ENCODE measurements at regions not wholly inside any gene's neighbourhood (a gene's known extent, or its start where the extent isn't known, plus 50 kb on each side); places are given as distances from the start of the nearest gene placed in this dataset.

DNA sequence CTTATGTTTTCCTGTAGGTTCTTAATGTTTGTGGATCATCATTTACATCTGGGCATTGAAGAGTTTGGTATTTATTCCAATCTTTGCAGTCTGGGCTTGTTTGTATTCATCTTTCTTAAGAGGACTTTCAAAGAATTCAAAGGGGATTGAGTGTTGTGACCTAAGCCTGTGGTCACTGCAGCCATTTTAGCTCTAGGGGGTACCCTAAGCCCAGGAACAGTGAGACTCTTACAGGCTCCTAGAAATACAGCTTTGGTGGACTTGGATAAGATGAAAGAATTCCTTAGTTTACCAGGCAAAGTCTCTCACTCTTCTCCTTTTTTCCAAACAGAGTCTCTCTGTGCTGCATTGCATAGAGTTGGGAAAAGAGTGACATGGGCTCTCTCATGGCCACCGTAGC is 2539.0 kb upstream of the PCDH20 start:
- Histone ChIP-seq H3K4me2 (ENCODE audit: low read length) (no peak overlapping the region), H3K9ac (no peak overlapping the region), H3K79me2 (no peaks in the 10 kb centered on the region), H3K36me3 (ENCODE audit: control insufficient read depth, insufficient read depth, low read length) (no peaks in the 10 kb centered on the region), H3K4me1 (no peaks in the 10 kb centered on the region), H3K27ac (no peak overlapping the region), H3K4me3 (ENCODE audit: low read depth, low read length) (no peak overlapping the region), H2AFZ (no peak overlapping the region), H3K27me3 (ENCODE audit: control insufficient read depth, insufficient read depth, low read length) (no peaks in the 10 kb centered on the region), H3K9me3 (ENCODE audit: control insufficient read depth, low read length) (no peaks in the 10 kb centered on the region)
- TF ChIP-seq, protein P1, sequence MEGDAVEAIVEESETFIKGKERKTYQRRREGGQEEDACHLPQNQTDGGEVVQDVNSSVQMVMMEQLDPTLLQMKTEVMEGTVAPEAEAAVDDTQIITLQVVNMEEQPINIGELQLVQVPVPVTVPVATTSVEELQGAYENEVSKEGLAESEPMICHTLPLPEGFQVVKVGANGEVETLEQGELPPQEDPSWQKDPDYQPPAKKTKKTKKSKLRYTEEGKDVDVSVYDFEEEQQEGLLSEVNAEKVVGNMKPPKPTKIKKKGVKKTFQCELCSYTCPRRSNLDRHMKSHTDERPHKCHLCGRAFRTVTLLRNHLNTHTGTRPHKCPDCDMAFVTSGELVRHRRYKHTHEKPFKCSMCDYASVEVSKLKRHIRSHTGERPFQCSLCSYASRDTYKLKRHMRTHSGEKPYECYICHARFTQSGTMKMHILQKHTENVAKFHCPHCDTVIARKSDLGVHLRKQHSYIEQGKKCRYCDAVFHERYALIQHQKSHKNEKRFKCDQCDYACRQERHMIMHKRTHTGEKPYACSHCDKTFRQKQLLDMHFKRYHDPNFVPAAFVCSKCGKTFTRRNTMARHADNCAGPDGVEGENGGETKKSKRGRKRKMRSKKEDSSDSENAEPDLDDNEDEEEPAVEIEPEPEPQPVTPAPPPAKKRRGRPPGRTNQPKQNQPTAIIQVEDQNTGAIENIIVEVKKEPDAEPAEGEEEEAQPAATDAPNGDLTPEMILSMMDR (IDR thresholded peaks at IDR 0.05): no peak

DNA sequence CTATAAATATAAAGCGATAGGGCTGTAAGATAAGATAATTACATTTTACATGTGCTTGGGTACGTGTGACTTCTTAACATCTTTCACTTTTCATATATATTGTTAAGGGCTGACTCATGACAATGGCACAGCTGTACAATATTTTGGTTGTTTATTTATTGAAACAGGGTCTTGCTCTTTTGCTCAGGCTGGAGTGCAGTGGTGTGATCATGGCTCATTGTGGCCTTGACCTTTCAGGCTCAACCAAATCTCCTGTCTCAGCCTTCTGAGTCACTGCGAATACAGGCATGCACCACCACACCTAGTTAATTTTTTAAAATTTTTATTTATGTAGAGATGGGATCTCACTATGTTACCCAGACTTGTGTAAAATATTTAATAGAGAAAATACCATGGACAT is 2532.4 kb upstream of the PCDH20 start:
- Histone ChIP-seq H3K27me3 (ENCODE audit: control insufficient read depth, insufficient read depth, low read length) (no peaks in the 10 kb centered on the region), H2AFZ (no peak overlapping the region), H3K79me2 (no peaks in the 10 kb centered on the region), H3K9ac (no peak overlapping the region), H3K9me3 (ENCODE audit: control insufficient read depth, low read length) (no peaks in the 10 kb centered on the region), H3K4me2 (ENCODE audit: low read length) (no peak overlapping the region), H3K27ac (no peak overlapping the region), H3K36me3 (ENCODE audit: control insufficient read depth, insufficient read depth, low read length) (no peaks in the 10 kb centered on the region), H3K4me3 (ENCODE audit: low read depth, low read length) (no peak overlapping the region), H3K4me1 (no peaks in the 10 kb centered on the region)
- TF ChIP-seq, protein P1 (IDR thresholded peaks at IDR 0.05): no peak

DNA sequence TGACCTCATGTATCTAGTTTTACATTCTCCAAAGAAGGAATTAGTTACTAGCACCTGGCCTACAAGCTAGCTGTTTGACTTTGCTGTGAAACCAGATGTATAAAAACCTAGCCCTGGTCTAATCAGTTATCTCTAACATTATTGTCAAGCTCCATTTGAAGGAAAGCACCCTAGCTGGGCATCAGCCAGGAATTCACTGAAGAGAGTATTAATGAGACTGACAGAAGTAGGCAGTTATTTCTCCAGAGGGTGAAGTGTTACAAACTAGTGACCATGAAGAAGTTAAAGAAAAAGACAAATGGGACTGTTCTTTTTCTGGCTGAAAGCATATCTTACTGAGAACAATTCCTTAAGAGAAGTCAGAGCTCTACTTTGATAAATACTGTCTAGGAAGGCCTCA is 2529.3 kb upstream of the PCDH20 start:
- Histone ChIP-seq H3K79me2 (no peaks in the 10 kb centered on the region), H3K4me1 (no peaks in the 10 kb centered on the region), H3K27me3 (ENCODE audit: control insufficient read depth, insufficient read depth, low read length) (no peaks in the 10 kb centered on the region), H3K9me3 (ENCODE audit: control insufficient read depth, low read length) (no peaks in the 10 kb centered on the region), H3K9ac (no peak overlapping the region), H2AFZ (no peak overlapping the region), H3K4me3 (ENCODE audit: low read depth, low read length) (no peak overlapping the region), H3K36me3 (ENCODE audit: control insufficient read depth, insufficient read depth, low read length) (no peaks in the 10 kb centered on the region), H3K4me2 (ENCODE audit: low read length) (no peak overlapping the region), H3K27ac (no peak overlapping the region)
- TF ChIP-seq, protein P1 (IDR thresholded peaks at IDR 0.05): no peak

DNA sequence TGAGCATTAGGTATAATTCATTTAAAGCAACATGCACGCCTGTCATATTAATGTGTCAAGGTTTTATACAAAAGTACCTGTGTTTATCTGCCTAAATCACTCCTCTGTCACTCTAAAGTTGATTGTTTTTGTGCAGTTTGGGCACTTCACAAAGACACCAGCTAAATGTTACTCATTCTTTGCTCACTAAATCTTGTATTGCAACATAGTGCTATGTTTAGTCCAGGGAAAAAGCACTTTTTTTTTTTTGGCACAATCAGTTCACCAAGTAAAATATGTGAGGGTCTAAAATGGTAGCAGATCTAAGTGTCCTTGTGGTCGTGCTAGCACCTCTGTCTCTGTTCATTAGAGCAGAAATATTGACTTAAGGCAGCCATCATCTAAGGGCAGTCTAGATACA is 2526.7 kb upstream of the PCDH20 start:
- no peaks in the 10 kb centered on the region for H3K9me3 ChIP-seq (ENCODE audit: control insufficient read depth, low read length)
- H3K4me1 ChIP-seq: no peaks in the 10 kb centered on the region
- TF ChIP-seq, protein P1 (IDR thresholded peaks at IDR 0.05): no peak
- no peak overlapping the region for H3K4me3 ChIP-seq (ENCODE audit: low read depth, low read length)
- no peaks in the 10 kb centered on the region for H3K36me3 ChIP-seq (ENCODE audit: control insufficient read depth, insufficient read depth, low read length)
- H3K9ac ChIP-seq: no peak overlapping the region
- H2AFZ ChIP-seq: no peak overlapping the region
- no peaks in the 10 kb centered on the region for H3K27me3 ChIP-seq (ENCODE audit: control insufficient read depth, insufficient read depth, low read length)
- no peaks in the 10 kb centered on the region for H3K79me2 ChIP-seq
- no peak overlapping the region for H3K27ac ChIP-seq
- H3K4me2 ChIP-seq (ENCODE audit: low read length): no peak overlapping the region

DNA sequence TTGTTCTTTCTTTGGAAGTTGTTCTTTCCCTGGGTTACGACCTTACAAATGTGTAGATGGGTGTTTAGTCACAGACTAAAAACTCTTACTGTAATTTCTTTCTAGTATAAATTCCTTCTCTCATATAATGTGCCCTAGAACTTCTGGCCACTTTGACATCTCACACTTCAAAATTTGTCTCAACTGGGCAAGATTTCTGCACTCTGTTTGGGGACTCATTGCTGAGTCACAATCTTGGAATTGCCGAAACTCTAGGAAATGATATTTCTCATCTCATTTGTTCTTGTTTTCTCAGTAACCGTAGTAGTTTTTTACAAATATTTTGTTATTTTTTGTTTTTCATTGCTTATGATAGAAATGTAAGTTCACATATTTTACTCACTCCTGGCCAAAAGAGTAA is 2523.2 kb upstream of the PCDH20 start:
- TF ChIP-seq, protein P1 (IDR thresholded peaks at IDR 0.05): no peak
- no peak overlapping the region for H3K4me2 ChIP-seq (ENCODE audit: low read length)
- no peak overlapping the region for H3K4me3 ChIP-seq (ENCODE audit: low read depth, low read length)
- no peaks in the 10 kb centered on the region for H3K79me2 ChIP-seq
- no peak overlapping the region for H2AFZ ChIP-seq
- no peak overlapping the region for H3K9ac ChIP-seq
- no peaks in the 10 kb centered on the region for H3K9me3 ChIP-seq (ENCODE audit: control insufficient read depth, low read length)
- no peak overlapping the region for H3K27ac ChIP-seq
- no peaks in the 10 kb centered on the region for H3K4me1 ChIP-seq
- H3K36me3 ChIP-seq (ENCODE audit: control insufficient read depth, insufficient read depth, low read length): no peaks in the 10 kb centered on the region
- H3K27me3 ChIP-seq (ENCODE audit: control insufficient read depth, insufficient read depth, low read length): no peaks in the 10 kb centered on the region

Measured in parathyroid adenoma (tissue), 2 donors.